Inferior parietal cortex (tissue), 1 donor: ENCODE measurements at regions not wholly inside any gene's neighbourhood (a gene's known extent, or its start where the extent isn't known, plus 50 kb on each side); places are given as distances from the start of the nearest gene placed in this dataset.
"Not testable (repeated sequence)": the region's sequence is repeated elsewhere in the genome, so short reads cannot be mapped to it uniquely, and the experiment has no call there.

Experiments used
- DNase-seq: peaks from one replicate; pipeline ENCODE4 v3.0.0-alpha.2; 2016; ENCODE audit errors: extremely low spot score

DNA sequence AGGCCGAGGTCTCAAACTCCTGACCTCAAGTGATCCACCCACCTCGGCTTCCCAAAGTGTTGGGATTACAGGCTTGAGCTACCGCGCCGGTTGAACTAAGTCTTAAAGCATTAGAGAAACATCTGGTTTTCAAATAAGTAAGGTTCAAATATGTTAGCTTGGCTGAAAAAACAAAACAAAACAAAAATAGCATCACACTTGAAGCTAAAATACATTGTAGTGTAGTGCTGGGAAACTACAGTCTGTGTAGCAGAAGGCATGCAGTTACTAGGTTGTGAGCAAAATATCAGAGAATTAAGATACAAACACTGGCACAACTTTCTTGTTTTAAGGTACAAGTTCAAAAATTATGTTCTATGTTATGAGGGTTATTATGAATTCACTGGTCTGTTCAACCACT lies 224.8 kb upstream of the CHORDC1 start:
- no peak for DNase-seq

DNA sequence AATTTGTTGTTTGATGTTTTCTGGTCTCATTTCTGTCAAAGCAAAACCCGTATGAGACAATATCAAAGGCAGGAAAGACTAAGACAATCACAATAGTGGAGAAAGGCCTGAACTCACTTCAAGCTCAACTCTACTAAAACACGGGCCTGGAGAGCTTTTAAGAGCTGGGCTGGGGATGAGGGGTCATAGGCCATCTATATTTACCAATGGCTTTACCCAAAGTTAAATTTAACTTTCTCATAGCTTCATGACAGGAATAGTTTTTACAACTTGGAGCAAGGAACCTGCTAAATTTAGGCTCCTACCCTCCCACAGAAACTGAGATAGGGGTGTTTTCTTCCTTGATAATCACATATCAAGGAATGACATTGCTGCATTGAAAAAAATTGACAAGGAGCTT lies 223.4 kb upstream of the CHORDC1 start:
- no peak for DNase-seq

DNA sequence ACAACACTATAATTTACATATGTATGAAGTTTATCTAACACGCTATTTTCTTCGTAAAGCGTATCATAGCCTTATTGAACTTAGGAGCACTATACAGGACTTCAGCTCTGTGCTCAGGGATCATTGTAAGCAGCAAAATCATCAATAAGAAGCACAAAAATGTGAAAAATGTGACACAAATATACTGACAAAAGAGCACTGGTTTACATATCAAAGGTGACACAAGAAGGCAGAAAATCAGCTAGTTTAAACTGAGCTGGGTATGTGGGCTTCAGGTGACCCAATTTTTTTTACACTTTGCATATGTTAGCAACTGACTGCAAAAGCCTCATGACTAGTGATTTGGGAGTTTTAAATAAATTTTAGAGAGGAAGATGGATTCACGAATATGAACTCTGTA lies 215.2 kb upstream of the CHORDC1 start:
- no peak for DNase-seq

DNA sequence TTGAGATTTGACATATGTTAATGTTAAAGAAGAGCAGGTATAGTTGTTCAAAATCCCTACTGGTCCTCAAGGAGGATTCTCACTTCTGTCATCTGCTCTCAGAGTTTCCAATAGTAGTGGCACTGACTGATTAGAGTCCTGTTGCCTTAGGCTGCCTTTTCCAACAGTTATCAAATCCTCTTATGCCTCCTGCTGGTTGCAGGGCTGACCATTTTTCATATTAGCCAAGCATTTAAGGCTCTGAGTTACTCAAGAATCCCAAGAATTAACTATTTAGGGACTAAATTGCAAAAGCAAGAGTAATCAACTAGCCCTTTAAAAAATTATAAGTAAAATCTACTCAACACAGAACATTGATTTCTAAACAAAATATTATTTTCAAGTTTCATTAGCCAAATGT lies 212.0 kb upstream of the CHORDC1 start:
- DNase-seq = no peak

DNA sequence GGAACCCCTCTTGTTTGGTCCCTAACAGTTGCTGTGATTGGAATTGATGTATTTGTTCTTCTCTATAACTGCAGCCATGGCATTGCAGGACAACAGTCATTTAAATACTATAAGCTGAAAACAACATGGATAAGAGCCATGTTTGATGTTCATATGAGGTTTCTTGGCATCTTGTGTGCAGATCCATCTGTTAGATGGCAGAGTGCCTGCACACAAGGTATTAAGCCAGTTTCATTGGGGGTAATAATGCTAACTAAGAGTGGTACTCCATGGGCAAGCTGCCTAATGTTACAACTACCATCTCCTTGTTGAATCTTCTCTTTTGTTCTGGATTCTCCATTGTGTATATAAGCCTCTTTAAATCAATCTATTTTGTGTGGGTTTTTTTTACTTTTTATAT lies 206.0 kb upstream of the CHORDC1 start:
- DNase-seq = no peak

DNA sequence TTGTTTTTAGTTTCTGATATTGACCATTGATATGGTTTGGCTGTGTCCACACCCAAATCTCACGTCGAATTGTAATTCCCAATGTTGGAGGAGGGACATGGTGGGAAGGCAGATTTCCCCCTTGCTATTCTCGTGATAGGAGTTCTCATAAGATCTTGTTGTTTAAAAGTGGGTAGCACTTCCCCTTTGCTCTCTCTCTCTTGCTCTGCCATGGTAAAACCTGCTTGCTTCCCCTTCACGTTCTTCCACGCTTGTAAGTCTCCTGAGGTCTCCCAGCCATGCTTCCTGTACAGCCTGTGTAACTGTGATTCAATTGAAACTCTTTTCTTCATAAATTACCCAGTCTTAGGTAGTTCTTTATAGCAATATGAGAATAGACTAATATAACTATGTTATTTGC lies 203.6 kb upstream of the CHORDC1 start:
- DNase-seq = no peak

DNA sequence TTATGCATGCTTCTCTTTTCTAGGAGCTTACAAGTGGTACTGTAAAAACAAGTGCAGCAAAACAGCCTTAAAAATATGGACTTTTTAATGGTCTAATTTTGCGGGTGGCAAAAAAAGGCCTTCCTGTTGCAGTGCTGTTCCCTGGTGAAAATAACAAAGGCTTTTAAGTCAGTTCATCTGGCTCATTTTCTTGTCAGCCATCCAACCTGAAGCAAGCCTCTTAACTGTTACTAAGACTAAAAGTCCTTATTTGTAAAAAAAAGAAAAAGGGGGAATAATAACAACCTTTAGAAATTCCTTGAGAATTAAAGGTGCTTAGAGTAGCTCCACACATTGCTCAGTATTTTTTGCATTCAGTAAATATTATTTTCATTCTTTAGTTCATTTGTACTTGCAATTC lies 200.5 kb upstream of the CHORDC1 start:
- DNase-seq = no peak

DNA sequence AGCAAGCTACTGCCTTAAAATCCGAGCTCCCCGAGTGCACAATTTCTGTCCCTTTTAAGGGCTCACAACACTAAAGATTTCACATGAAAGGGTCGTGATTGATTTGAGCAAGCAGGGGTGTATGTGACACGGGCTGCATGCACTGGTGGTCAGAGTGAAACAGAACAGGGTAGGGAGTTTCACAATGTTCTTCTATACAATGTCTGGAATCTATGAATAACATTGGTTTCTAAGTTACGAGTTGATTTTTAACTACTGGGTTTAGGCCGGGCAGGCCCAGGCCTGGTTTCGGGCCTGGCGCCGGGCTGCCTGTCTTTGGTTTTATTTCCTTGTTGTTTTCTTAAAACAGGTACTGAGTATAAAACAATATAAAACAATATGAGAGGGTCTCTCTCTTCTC lies 199.9 kb upstream of the CHORDC1 start:
- not testable (repeated sequence) for DNase-seq

DNA sequence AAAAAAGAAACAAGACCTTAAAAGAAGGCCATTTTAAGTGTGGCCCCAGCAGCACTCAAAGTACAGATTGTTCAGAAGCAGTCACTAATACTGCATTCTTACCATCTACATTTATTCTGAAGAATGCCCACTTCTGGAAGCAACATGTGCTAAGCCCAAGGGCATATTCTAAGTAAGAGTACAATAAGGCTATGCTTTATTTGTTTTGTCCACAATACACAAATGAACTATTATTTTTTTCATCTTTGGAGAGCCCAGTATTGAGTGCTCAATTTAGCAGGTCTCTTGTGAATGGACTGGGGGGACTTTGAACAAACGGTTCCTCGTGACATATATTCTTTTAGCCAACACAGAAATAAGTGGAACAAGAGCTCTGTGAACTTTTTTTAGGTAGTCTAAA lies 191.4 kb upstream of the CHORDC1 start:
- DNase-seq = no peak

DNA sequence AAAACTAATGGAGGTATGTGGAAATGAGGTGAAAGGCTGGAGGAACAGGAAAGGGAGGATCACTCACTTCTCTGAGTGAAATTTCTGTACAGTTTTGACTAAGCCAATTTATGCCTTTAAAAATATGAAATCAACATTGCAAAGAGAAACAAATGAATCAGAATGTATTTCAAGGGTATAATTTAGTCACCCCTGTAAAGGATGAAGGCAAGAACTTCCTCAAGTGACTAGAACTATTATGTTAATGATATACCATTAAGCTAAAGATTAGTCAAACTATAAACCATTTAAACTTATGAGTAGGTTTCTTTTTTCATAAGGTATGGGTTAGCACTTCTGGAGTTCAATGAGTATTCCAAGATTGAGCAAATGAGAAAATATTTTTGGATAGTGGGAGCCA lies 184.5 kb upstream of the CHORDC1 start:
- DNase-seq = no peak

DNA sequence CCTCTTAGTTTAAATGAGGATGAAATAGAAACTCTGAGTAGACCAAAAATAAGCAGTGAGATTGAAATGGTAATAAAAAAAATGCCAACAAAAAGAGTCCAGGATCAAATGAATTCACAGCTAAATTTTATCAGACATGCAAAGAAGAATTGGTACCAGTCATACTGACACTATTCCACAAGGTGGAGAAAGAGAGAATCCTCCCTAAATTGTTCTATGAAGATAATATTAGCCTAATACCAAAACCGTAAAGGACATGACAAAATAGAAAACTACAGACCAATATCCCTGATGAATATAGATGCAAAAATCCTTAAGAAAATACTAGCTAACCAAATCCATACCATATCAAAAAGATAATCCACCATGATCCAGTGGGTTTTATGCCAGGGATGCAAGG lies 169.8 kb upstream of the CHORDC1 start:
- DNase-seq = no peak

DNA sequence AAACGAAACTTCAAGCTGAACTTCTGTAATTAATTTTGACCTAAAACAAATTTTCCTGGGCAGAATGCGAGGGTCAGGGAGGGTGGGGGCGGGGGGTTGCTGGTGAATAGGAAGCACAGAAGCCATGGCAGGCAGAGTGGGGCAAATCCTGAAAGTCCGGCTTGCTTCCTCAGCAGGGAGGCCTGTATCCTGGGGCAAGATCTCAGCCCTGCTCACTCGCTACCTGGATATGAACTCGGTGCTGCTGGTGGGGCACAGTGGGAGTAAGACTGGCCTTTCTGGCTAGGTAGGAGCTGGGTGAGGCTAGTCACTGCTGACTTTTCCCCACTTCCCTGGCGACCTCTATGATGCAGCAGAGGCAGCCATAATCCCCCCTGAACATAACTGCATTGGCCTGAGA lies 168.9 kb upstream of the CHORDC1 start:
- DNase-seq = no peak

DNA sequence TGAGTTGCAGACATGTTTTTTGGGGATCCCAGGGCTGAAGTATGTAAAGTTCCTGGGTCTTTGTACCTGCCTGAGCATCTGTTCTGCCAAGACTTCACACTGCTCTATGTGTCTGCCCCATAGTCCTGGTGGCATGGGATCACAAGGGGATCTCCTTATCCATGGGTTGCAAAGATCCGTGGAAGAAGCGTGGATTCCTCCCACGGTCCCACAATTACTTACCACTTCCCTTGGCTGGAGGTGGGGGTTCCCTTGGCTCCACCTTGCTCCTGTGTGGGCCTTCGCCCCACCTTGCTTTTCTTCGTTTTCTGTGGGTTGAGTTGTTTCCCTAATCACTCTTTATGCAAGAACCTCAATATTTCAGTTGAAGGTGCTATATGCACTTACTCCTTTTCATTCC lies 157.4 kb upstream of the CHORDC1 start:
- DNase-seq = no peak

DNA sequence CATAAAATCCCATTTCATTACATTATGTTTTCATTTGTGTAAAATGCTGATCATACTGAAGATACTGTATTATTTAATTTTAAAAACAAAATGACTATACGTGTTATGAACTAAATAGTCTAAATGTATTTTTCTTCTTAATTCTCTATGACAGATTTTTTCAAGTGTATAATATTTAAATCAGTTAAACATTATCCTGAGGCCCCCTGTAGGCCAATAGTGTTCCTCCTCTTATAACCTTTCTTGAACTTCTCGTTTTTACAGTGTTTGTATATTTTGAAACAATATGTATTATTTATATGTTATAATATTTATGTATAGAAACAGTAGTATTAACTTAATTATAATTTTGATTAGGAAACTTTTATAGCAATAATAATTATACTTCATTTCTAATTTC lies 151.1 kb upstream of the CHORDC1 start:
- no peak for DNase-seq

DNA sequence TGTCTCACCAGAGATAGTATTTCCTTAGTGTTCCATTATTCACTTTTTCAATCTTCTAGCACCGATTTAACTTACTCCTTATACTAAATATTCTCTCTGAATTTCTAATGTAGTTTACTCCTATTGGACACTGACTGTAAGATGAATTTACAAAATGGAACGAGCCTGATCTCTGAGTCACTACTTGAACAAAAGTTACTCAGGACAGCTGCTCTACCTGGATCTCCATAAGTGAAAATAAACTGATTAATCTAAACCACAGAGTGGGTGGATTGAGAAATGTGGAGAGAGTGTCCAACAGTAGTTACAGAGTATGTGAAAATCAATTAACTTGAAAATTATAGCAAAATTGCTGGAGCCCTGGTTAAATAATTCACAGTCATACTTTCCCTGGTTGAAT lies 141.7 kb upstream of the CHORDC1 start:
- no peak for DNase-seq

DNA sequence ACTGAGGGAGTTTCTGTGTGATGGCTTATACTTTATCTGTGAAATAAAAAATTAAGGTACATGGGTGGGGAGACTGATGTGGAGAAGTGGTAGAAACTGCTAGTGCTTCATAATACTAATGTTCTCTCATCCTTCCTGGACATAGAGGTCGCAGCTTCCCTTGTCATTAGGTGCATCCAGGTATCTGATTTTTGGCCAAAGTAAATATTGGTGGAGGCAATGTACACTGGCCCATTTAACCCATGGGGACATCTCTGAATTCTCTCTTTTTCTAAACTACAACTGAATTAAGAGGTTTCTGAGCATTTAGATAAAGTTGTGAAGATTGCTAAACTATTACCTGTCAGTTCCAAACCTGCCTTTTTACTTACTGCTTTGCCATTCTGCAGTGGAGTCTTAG lies 140.9 kb upstream of the CHORDC1 start:
- DNase-seq = no peak

DNA sequence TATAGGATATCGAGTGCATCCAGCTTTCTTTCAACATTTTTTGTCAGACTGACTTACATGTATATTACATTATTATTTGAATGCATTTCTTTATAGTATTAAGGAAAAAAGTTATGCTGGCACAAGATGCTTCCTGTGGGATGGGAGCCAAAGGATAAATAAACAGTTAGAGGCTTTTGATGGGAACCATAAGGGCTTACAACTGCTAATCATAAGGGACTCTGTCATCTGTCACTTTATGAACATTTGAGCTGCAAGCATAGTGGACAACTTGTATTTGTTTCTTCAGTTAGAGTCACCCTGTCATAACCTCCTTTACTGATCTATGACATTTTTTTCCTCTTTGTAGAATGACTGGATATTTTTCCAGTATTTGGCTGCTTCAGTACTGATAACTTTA lies 132.4 kb upstream of the CHORDC1 start:
- DNase-seq = no peak

DNA sequence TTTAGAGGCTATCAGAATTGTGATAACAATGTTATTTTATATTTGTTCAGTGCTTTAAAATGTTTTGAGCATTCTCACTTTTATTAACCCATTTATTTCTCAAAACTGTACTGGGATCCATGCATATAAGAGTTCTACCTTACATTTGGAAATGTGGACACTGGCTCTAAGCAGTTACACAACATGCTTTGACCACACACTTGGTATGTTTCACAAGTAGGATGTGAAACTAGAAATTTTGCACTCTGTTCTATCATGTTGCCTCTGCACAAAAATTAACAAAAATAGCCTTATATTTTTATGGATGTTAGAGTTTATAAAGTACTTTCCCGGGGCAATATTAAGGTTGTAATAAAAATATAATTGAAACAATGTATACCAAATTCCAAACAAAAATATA lies 126.9 kb upstream of the CHORDC1 start:
- DNase-seq = no peak

DNA sequence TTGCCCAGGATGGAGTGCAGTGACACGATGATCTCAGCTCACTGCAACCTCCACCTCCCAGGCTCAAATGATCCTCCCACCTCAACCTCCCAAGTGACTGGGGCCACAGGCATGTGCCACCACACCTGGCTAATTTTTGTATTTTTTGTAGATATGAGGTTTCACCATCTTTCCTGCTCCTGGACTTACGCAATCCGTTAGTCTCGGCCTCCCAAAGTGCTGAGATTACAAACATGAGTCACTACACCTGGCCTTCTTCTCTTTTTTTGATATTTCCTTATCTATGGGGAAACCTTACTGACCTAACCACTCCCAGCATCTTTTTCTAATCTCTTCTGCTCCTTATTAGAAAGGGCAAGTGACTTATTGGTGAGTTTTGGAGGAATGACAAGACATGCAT lies 121.7 kb upstream of the CHORDC1 start:
- no peak for DNase-seq

DNA sequence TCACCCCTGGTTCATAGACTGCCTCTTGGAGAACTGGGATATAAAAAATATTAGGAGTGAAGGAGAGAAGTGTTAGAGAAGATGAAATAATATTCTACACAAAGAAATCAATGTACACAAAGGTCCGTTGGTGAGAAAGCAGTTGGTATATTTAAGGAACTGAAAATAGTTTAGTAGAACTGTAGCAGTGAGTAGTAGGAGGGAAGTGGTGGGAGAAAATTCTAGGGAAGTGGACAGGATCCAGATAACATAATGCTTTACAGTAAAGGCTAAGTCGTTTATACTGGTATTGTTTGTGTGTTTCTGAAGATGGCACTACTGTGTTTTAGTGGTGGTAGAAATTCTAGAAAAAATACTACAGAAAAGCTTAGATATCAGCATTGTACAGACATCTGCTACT lies 120.8 kb upstream of the CHORDC1 start:
- DNase-seq = no peak

DNA sequence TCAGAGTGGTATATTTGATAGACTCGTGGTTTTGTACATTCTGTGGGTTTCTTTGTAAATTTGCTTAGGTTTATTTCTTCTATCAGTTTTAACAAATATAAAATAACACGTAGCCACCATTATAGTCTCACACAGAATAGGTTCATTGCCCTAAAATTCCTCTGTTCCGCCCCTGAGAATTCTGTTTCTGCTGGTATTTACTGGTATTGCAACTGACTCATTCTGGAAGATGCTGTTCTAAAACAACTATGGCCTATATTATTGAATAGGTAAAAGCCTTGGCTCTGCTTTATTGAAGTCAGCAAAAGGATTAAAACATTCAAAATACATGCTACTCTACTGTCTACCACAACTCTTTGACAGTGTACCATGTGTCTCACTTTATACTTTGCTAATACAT lies 119.1 kb upstream of the CHORDC1 start:
- DNase-seq = no peak

DNA sequence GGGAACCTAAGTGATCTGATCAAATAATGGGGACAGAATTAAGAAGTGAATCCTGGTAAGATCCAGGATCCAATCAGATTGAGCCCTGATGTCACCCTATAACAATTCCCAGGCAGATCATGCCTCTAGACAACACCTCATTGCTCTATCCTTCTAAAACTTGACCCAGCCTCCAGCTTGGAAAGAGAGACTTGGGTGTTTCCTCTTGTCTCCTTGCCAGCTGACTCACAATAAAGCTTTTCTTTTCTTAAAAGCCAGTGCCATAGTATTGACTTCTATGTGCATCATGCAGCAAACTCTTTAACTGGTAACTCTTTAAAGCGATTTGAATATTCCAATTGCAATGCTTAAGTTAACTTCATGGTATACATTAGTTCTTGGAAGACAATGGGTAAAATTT lies 109.6 kb upstream of the CHORDC1 start:
- DNase-seq = no peak

DNA sequence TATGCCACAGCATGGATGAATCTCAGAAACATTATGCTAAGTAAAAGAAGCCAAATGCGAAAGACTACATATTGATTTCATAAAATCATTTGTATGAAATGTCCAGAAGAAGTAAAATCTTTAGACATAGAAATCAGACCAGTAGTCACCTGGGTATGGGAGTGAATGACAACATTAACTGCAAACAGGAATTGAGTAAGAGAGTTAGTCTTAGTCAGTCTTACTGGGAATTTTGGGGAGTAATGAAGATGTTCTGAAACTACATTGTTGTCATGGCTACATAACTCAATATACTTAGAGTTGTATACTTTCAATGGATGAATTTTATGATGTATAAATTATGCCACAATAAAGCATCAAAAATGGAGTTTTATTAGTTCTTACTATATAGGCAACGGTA lies 107.8 kb upstream of the CHORDC1 start:
- no peak for DNase-seq

DNA sequence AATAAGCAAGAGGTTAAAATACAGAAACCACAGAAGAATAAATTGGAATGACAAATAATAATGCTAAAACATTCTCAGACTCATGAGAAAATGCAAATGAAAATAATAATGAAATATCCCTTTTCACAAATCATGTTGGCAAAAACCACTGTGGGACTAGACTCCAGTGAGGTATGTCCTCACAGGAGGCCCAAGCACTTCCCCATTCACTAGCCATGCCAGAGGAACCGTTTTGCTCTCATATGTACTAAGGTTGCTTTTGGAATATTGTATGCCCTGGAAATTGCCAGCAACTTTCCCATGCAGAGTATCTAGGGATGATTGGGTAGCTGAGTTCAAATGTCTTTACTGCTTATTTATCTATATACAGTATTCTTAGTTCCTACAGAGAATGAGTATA lies 106.2 kb upstream of the CHORDC1 start:
- DNase-seq = no peak

DNA sequence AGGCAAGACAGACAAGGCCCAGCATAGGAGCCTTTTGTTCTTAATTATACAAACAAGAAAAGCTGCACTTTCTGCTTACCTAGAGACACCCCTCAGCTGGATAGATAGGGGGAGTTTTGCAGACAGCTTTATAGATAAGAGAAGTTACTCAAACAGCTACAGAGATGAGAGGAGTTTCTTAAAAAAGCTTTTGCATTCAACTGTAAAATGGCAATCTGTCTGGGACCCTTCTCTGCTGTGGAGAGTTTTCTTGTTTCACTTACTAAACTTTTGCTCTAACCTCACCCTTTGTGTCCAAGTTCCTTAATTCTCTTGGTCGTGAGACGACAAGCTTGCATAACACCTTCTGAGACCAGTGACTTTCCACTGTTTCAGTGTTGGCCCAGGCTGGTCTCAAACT lies 103.8 kb upstream of the CHORDC1 start:
- DNase-seq = no peak
